Erythroblast (primary cell): ENCODE measurements at regions not wholly inside any gene's neighbourhood (a gene's known extent, or its start where the extent isn't known, plus 50 kb on each side); places are given as distances from the start of the nearest gene placed in this dataset.

Experiments used
- GATA1 ChIP-seq: IDR thresholded peaks from 2 replicates; pipeline ENCODE4 v1.6.1; 2011; ENCODE audit warnings: low read depth, mild to moderate bottlenecking, control low read depth, low read length, moderate library complexity
- POLR2A ChIP-seq: IDR thresholded peaks from 2 replicates; pipeline ENCODE4 v1.6.1; 2011; ENCODE audit warnings: mild to moderate bottlenecking, low read length

GRCh38 chr22:48918585-48919186, 909.0 kb downstream of the BRD1 start:
- no peak for TF ChIP-seq POLR2A
- TF ChIP-seq GATA1 = no peak
